ENCODE measurements at regions not wholly inside any gene's neighbourhood (a gene's known extent, or its start where the extent isn't known, plus 50 kb on each side); places are given as distances from the start of the nearest gene placed in this dataset.

DNA sequence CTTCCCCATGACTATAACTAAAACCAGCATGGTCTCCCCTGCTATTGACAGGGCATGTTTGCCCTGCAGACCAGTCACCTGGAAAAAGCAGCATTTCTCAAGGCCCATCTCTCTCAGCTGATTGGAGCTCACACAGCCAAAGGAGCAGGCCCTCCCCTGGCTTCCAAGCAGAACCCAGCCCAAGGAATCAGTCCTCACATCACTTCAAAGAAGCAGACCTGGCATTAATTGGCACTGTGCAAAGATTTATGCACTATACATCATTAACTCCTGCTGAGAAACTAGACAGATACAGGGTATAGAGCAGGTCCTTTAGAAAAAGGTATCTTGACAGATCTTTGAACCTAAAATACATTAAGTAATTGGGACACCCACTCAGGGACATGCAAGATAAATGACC, 323.8 kb upstream of the PPP2R3A start:
- no peak for DNase-seq (ENCODE audit: low spot score)
- Mint-ChIP-seq H3K9me3 (ENCODE audit: unreplicated experiment) (no peaks in the 10 kb centered on the region), H3K27me3 (ENCODE audit: unreplicated experiment) (no peaks in the 10 kb centered on the region), H3K4me3 (ENCODE audit: unreplicated experiment) (no peak overlapping the region), H3K27ac (ENCODE audit: unreplicated experiment) (no peak overlapping the region), H3K36me3 (ENCODE audit: low read depth, unreplicated experiment) (no peaks in the 10 kb centered on the region), H3K4me1 (ENCODE audit: unreplicated experiment) (peaks cover 3% of the 10 kb centered on the region)
- TF ChIP-seq, protein P1, sequence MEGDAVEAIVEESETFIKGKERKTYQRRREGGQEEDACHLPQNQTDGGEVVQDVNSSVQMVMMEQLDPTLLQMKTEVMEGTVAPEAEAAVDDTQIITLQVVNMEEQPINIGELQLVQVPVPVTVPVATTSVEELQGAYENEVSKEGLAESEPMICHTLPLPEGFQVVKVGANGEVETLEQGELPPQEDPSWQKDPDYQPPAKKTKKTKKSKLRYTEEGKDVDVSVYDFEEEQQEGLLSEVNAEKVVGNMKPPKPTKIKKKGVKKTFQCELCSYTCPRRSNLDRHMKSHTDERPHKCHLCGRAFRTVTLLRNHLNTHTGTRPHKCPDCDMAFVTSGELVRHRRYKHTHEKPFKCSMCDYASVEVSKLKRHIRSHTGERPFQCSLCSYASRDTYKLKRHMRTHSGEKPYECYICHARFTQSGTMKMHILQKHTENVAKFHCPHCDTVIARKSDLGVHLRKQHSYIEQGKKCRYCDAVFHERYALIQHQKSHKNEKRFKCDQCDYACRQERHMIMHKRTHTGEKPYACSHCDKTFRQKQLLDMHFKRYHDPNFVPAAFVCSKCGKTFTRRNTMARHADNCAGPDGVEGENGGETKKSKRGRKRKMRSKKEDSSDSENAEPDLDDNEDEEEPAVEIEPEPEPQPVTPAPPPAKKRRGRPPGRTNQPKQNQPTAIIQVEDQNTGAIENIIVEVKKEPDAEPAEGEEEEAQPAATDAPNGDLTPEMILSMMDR (IDR thresholded peaks at IDR 0.05; ENCODE audit: unreplicated experiment): no peak

DNA sequence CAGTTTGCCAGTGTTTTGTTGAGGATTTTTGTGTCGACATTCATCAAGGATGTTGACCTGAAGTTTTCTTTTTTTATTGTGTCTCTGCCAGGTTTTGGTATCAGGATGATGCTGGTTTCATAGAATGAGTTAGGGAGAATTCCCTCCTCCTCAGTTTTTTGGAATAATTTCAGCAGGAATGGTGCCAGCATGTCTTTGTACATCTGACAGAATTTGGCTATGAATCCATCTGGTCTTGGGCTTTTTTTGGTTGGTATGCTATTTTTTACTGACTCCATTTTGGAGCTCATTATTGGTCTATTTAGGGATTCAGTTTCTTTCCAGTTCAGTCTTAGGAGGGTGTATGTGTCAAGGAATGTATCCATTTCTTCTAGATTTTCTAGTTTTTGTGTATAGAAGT, 320.0 kb upstream of the PPP2R3A start:
- H3K36me3 Mint-ChIP-seq (ENCODE audit: low read depth, unreplicated experiment): no peaks in the 10 kb centered on the region
- H3K4me3 Mint-ChIP-seq (ENCODE audit: unreplicated experiment): no peak overlapping the region
- TF ChIP-seq, protein P1 (IDR thresholded peaks at IDR 0.05; ENCODE audit: unreplicated experiment): no peak
- no peak for DNase-seq (ENCODE audit: low spot score)
- H3K4me1 Mint-ChIP-seq (ENCODE audit: unreplicated experiment): peaks cover 3% of the 10 kb centered on the region
- H3K27me3 Mint-ChIP-seq (ENCODE audit: unreplicated experiment): peaks cover 6% of the 10 kb centered on the region
- no peaks in the 10 kb centered on the region for H3K9me3 Mint-ChIP-seq (ENCODE audit: unreplicated experiment)
- H3K27ac Mint-ChIP-seq (ENCODE audit: unreplicated experiment): no peak overlapping the region

DNA sequence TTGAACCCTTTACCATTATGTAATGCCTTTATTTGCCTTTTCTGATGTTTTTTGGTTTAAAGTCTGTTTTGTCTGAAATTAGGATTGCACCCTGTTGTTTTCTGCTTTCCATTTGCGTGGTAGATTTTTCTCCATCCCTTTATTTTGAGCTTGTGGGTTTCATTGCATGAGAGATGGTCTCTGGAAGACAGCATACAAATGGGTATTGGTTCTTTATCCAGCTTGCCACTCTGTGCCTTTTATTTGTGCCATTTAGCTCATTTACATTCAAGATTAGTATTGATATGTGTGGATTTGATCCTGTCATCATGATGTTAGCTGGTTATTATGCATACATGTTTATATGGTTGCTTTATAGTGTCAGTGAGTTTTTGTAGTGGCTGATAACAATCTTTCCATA, 318.7 kb upstream of the PPP2R3A start:
- TF ChIP-seq, protein P1 (IDR thresholded peaks at IDR 0.05; ENCODE audit: unreplicated experiment): no peak
- no peak for DNase-seq (ENCODE audit: low spot score)
- H3K36me3 Mint-ChIP-seq (ENCODE audit: low read depth, unreplicated experiment): no peaks in the 10 kb centered on the region
- peaks cover 6% of the 10 kb centered on the region for H3K27me3 Mint-ChIP-seq (ENCODE audit: unreplicated experiment)
- H3K4me1 Mint-ChIP-seq (ENCODE audit: unreplicated experiment): peaks cover 3% of the 10 kb centered on the region
- no peak overlapping the region for H3K27ac Mint-ChIP-seq (ENCODE audit: unreplicated experiment)
- no peak overlapping the region for H3K4me3 Mint-ChIP-seq (ENCODE audit: unreplicated experiment)
- no peaks in the 10 kb centered on the region for H3K9me3 Mint-ChIP-seq (ENCODE audit: unreplicated experiment)

DNA sequence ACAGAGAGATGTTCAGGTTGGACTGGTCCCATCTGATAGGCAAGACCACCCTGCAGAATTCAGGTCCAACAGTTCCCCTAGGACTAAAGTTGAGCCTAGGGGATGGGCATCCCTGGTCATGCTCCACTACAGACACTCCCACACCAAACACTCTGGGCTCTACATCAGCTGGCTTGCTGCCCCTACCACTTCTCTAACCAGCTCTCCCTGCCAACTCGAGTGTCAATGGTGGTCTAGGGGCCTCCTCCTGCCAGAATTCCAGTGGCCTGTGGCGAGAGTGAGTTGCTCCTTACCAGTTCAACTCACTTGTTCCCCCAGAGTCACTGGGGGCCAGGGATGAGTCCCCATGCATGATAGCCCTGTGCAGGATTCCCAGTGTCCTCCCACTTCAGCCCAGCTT, 316.2 kb upstream of the PPP2R3A start:
- peaks cover 6% of the 10 kb centered on the region for H3K27me3 Mint-ChIP-seq (ENCODE audit: unreplicated experiment)
- no peaks in the 10 kb centered on the region for H3K4me1 Mint-ChIP-seq (ENCODE audit: unreplicated experiment)
- DNase-seq (ENCODE audit: low spot score): no peak
- no peak overlapping the region for H3K27ac Mint-ChIP-seq (ENCODE audit: unreplicated experiment)
- TF ChIP-seq, protein P1 (IDR thresholded peaks at IDR 0.05; ENCODE audit: unreplicated experiment): no peak
- no peaks in the 10 kb centered on the region for H3K9me3 Mint-ChIP-seq (ENCODE audit: unreplicated experiment)
- H3K36me3 Mint-ChIP-seq (ENCODE audit: low read depth, unreplicated experiment): no peaks in the 10 kb centered on the region
- H3K4me3 Mint-ChIP-seq (ENCODE audit: unreplicated experiment): no peak overlapping the region

DNA sequence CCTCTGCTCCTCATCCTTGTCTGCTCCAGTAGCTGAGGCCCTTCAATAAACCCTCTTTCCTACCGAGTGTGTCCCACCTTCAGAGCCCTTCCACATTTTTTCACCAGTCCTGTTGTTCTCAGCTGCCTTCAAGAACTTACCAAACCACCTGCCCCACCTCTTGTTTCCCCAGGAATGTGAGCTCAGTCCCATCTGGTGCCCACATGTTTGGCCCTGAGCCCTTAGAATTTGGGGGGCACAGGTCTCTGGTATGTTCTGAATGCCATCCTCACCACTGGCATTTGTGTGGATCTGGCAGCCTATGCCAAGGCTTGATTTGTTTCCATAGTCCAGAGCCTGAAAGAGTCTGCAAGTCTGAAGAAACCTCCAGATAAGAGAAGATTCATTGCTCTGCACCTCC, 315.2 kb upstream of the PPP2R3A start:
- Mint-ChIP-seq H3K9me3 (ENCODE audit: unreplicated experiment) (no peaks in the 10 kb centered on the region), H3K36me3 (ENCODE audit: low read depth, unreplicated experiment) (no peaks in the 10 kb centered on the region), H3K4me1 (ENCODE audit: unreplicated experiment) (no peaks in the 10 kb centered on the region), H3K27ac (ENCODE audit: unreplicated experiment) (no peak overlapping the region), H3K27me3 (ENCODE audit: unreplicated experiment) (peaks cover 6% of the 10 kb centered on the region), H3K4me3 (ENCODE audit: unreplicated experiment) (no peak overlapping the region)
- DNase-seq (ENCODE audit: low spot score): no peak
- TF ChIP-seq, protein P1 (IDR thresholded peaks at IDR 0.05; ENCODE audit: unreplicated experiment): no peak

Measured in endothelial cell (in vitro differentiated cells).